ENCODE measurements at regions not wholly inside any gene's neighbourhood (a gene's known extent, or its start where the extent isn't known, plus 50 kb on each side); places are given as distances from the start of the nearest gene placed in this dataset.

DNA sequence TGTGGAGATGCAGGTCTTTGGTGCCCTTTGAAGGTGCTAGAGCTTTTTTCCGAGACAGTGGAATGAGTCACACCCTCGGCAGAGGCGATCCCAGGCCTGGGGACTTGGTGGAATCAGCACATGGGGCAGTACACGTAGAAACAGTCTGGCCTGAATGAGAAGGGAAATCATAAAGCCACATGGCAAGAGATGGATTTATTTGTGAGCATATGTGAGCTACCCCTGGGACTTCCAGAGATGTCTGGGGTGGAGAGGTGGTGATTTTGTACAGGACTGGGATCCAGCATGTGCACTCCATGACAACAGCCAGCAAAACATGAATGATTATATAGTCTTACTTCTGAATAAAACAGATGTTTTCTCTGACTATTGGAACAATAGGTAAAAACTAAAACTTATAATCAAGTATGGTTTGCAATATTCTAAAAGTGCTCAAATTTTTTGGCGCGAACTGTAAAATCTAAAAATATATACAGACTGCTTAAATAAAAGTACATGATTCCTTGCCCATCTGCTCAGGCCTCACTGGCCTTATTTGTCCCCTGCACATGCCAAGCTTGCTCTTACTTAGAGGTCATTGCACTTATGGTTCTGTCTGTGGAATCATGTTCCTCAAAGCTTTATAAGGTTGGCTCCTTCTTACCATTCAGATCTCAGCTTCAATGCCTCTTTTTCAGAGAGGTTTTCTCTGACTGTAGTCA lies 54.7 kb upstream of the SMARCA2 start:
- no peak for DNase-seq (ENCODE audit: low spot score)

- DNase-seq (ENCODE audit: low spot score): no peak
These were observed 53.0 kb upstream of the SMARCA2 start for GRCh38 chr9:1962122-1962521.

- DNase-seq (ENCODE audit: low spot score): no peak
These were observed 52.5 kb upstream of the SMARCA2 start for GRCh38 chr9:1962588-1963106.

- DNase-seq (ENCODE audit: low spot score): no peak
These were observed 51.1 kb upstream of the SMARCA2 start for GRCh38 chr9:1964093-1964492.
